Erythroblast (primary cell): ENCODE measurements at regions not wholly inside any gene's neighbourhood (a gene's known extent, or its start where the extent isn't known, plus 50 kb on each side); places are given as distances from the start of the nearest gene placed in this dataset.

Source experiments
- GATA1 ChIP-seq: IDR thresholded peaks from 2 replicates; pipeline ENCODE4 v1.6.1; 2011; ENCODE audit warnings: low read depth, mild to moderate bottlenecking, control low read depth, low read length, moderate library complexity
- POLR2A ChIP-seq: IDR thresholded peaks from 2 replicates; pipeline ENCODE4 v1.6.1; 2011; ENCODE audit warnings: mild to moderate bottlenecking, low read length

DNA sequence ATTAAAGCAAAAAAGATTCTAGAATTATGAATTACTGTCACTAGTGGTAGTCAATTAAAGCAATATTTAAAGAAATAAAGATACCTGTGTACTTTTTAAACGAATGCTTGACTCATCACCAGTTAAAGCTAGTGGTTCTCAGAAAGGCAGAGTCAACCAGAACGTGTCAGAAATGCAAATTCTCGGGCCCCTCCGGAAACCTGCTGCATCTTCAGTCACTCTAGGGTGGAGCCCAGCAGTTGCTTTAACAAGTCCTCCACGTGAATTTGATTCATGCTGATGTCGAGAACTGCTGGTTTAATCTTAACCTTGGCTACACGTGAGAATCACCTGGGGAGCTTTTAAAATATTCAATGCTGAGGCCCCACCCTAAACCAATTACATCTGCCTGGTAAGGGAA is 169.8 kb upstream of the SDK2 start:
- no peak for TF ChIP-seq POLR2A
- no peak for TF ChIP-seq GATA1
